Fibroblast of villous mesenchyme (primary cell): ENCODE measurements at regions not wholly inside any gene's neighbourhood (a gene's known extent, or its start where the extent isn't known, plus 50 kb on each side); places are given as distances from the start of the nearest gene placed in this dataset.

Experiments
- DNase-seq: peaks from one replicate; pipeline ENCODE4 v3.0.0-alpha.2; 2010; ENCODE audit warnings: low read depth
- H3K4me3 ChIP-seq: 2 replicates; pipeline ENCODE4 v1.5.1; 2011; ENCODE audit warnings: low read depth, mild to moderate bottlenecking, low read length
- CTCF ChIP-seq: IDR thresholded peaks from 2 replicates; pipeline ENCODE4 v1.5.1; 2012; ENCODE audit warnings: low read depth, mild to moderate bottlenecking, low read length; ENCODE audit not compliant: insufficient read depth

- H3K4me3 ChIP-seq, result no peak overlapping the region
- DNase-seq, result no peak
- no peak for TF ChIP-seq CTCF
These were observed 221.8 kb downstream of the LACC1 start for GRCh38 chr13:44101347-44102083.

GRCh38 chr13:44103429-44104196 lies 223.9 kb downstream of the LACC1 start:
- no peak for DNase-seq
- TF ChIP-seq CTCF, result no peak
- no peak overlapping the region for H3K4me3 ChIP-seq

GRCh38 chr13:44104197-44104490 lies 224.4 kb downstream of the LACC1 start:
- no peak for DNase-seq
- TF ChIP-seq CTCF, result no peak
- no peak overlapping the region for H3K4me3 ChIP-seq

- no peak for TF ChIP-seq CTCF
- no peak overlapping the region for H3K4me3 ChIP-seq
- DNase-seq, result no peak
These were observed 225.3 kb downstream of the LACC1 start for GRCh38 chr13:44104969-44105368.

- no peak for DNase-seq
- TF ChIP-seq CTCF, result no peak
- H3K4me3 ChIP-seq, result no peak overlapping the region
These were observed 226.8 kb downstream of the LACC1 start for GRCh38 chr13:44106266-44107152.

- no peak for TF ChIP-seq CTCF
- DNase-seq, result no peak
- H3K4me3 ChIP-seq, result no peak overlapping the region
These were observed 227.8 kb downstream of the LACC1 start for GRCh38 chr13:44107357-44108121.
